ENCODE measurements at regions not wholly inside any gene's neighbourhood (a gene's known extent, or its start where the extent isn't known, plus 50 kb on each side); places are given as distances from the start of the nearest gene placed in this dataset.

- TF ChIP-seq EZH2phosphoT487 (IDR thresholded peaks at IDR 0.05; ENCODE audit: borderline replicate concordance) (no peak), CTCF (conservative IDR thresholded peaks at IDR 0.05; ENCODE audit: low read length) (no peak)
Observed at GRCh38 chr7:20030417-20030816, 186.8 kb downstream of the MACC1 start.

All from Loucy (cell line).